Panc1 (cell line): ENCODE measurements at regions not wholly inside any gene's neighbourhood (a gene's known extent, or its start where the extent isn't known, plus 50 kb on each side); places are given as distances from the start of the nearest gene placed in this dataset.

Experiments used
- ATAC-seq: fragments of 200-7000 bp; cut with Tn5 transposase; 2 replicates; pipeline ENCODE4 v1.9.1; 2020; ENCODE audit warnings: mild to moderate bottlenecking, moderate library complexity
- BruUV-seq: library from RNA; stranded (reverse); fragments of 400-500 nt; replicated peaks from 2 replicates; lab custom pipeline; 2021; lab: Mats Ljungman, UMichigan
- CTCF ChIA-PET: fragments of 300-600 bp; sonication (Branson Sonifier 250); formaldehyde crosslinking; loops from one replicate; lab custom pipeline; 2022; ENCODE audit warnings: antibody characterized with exemption; lab: Charles Lee
- POLR2A ChIA-PET: fragments of 300-600 bp; sonication (Branson Sonifier 250); formaldehyde crosslinking; loops from one replicate; lab custom pipeline; 2022; ENCODE audit warnings: antibody characterized with exemption; lab: Charles Lee
- DNase-seq: peaks from one replicate; pipeline ENCODE4 v3.0.0-alpha.2; 2010; ENCODE audit warnings: low read depth, low spot score
- H3K27ac ChIP-seq: 2 replicates; pipeline ENCODE4 v1.5.1; 2011; ENCODE audit warnings: mild to moderate bottlenecking, low read length, inconsistent platforms
- H3K27me3 ChIP-seq: fragments of 200-500 bp; sonication (Bioruptor generic); 2 replicates; pipeline ENCODE4 v1.6.0; 2014; ENCODE audit warnings: low read length, inconsistent platforms; ENCODE audit not compliant: control insufficient read depth, insufficient read depth
- H3K36me3 ChIP-seq: fragments of 200-500 bp; sonication (Bioruptor generic); 2 replicates; pipeline ENCODE4 v1.5.1; 2014; ENCODE audit warnings: inconsistent platforms, mild to moderate bottlenecking, low read length, moderate library complexity; ENCODE audit not compliant: control insufficient read depth, insufficient read depth
- H3K4me1 ChIP-seq: 2 replicates; pipeline ENCODE4 v1.5.1; 2011; ENCODE audit warnings: inconsistent platforms, mild to moderate bottlenecking, low read length, moderate library complexity; ENCODE audit not compliant: control insufficient read depth, insufficient read depth
- H3K4me3 ChIP-seq, 2 experiments: 2 replicates each; pipeline ENCODE4 v1.5.1; 2011 to 2012; ENCODE audit warnings: low read depth in 2 of 2, low read length in 2 of 2, mild to moderate bottlenecking in 2 of 2, inconsistent platforms in 1 of 2, moderate library complexity in 1 of 2
- H3K9me3 ChIP-seq: fragments of 200-500 bp; sonication (Bioruptor generic); 2 replicates; pipeline ENCODE4 v1.5.1; 2014; ENCODE audit warnings: low read depth, mild to moderate bottlenecking, inconsistent platforms, low read length, moderate library complexity; ENCODE audit not compliant: control insufficient read depth, insufficient read depth
- POLR2AphosphoS5 ChIP-seq: IDR thresholded peaks from 2 replicates; pipeline ENCODE4 v1.6.1; 2012; ENCODE audit warnings: mild to moderate bottlenecking, low read depth, low read length, moderate library complexity
- SIN3A ChIP-seq: IDR thresholded peaks from 2 replicates; pipeline ENCODE4 v1.6.1; 2012; ENCODE audit warnings: low read depth, mild to moderate bottlenecking, low read length, moderate library complexity, borderline replicate concordance; ENCODE audit not compliant: insufficient read depth
- TCF7L2 ChIP-seq: IDR thresholded peaks from 2 replicates; pipeline ENCODE4 v1.6.1; 2011; ENCODE audit warnings: mild to moderate bottlenecking, low read depth, low read length, inconsistent platforms
- in situ Hi-C: cut with HindIII; loops from 2 replicates; pipeline ENCODE4 v1.10.0; 2016; ENCODE audit warnings: low sequenced_read_pairs, low pct_unique_long_range_greater_than_20kb
- intact Hi-C: fragments of 100-400 bp; cut with micrococcal nuclease; formaldehyde crosslinking; loops from one replicate; pipeline ENCODE4 v1.10.0; 2022; ENCODE audit not compliant: unreplicated experiment
- TF ChIP-seq, protein P1 (sequence below): fragments of 450-650 bp; IDR thresholded peaks from 2 replicates; pipeline ENCODE4 v1.5.1; 2017; ENCODE audit warnings: mild to moderate bottlenecking
- TF ChIP-seq, protein P2 (sequence below), 2 experiments: IDR thresholded peaks; 2 replicates each; pipeline ENCODE4 v1.6.1; 2011 to 2012; ENCODE audit warnings: low read depth in 2 of 2, control low read depth in 1 of 2, low read length in 1 of 2, mild to moderate bottlenecking in 1 of 2, moderate library complexity in 1 of 2; ENCODE audit not compliant: insufficient read depth in 1 of 2

DNA sequence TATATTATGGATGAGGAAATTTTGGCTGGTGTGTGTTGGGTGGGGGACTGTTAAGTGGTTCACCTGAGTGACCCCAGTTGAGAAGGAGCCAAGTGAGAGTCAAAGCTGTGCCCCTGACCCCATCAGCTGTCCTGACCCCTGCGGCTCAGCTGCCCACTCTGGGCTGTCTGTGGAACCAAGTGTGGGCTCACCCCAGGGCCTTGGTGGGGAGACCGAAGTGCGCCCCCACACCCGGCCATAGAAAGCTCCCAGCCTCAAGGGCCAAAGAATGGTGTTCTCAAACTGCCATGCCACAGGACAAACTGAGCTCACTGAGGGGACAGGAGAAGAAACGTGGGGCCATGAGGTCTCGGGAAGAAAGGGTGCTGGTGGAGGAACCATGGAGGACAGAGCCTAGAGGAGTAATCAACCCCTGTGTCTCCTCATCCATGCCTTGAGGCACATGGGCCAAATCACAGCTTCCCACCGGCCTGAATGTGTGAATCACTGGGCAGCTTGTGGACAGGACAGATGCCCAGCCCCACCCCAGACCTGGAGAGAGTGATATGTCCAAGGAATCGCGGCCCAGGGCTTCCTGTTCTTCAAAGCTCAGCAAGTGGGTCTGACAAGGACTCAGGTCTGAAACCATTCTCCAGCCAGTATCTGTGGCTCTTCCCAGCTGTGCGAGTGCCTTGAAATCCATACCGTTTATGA is 86.2 kb upstream of the CACUL1 start:
- in situ Hi-C loops (no loop called here), intact Hi-C loops (no loop called here)
- Histone ChIP-seq H3K4me1 (no peaks in the 10 kb centered on the region), H3K27ac (no peak overlapping the region), H3K36me3 (no peaks in the 10 kb centered on the region), H3K9me3 (no peaks in the 10 kb centered on the region), H3K4me3 (no peak overlapping the region), H3K27me3 (no peaks in the 10 kb centered on the region)
- CTCF ChIA-PET, result no interaction called here
- ATAC-seq, result no peak
- BruUV-seq, result no TSS peak
- DNase-seq, result no peak
- POLR2A ChIA-PET, result no interaction called here
- TF ChIP-seq POLR2AphosphoS5 (no peak), TCF7L2 (no peak), SIN3A (no peak)
- TF ChIP-seq, protein P1, sequence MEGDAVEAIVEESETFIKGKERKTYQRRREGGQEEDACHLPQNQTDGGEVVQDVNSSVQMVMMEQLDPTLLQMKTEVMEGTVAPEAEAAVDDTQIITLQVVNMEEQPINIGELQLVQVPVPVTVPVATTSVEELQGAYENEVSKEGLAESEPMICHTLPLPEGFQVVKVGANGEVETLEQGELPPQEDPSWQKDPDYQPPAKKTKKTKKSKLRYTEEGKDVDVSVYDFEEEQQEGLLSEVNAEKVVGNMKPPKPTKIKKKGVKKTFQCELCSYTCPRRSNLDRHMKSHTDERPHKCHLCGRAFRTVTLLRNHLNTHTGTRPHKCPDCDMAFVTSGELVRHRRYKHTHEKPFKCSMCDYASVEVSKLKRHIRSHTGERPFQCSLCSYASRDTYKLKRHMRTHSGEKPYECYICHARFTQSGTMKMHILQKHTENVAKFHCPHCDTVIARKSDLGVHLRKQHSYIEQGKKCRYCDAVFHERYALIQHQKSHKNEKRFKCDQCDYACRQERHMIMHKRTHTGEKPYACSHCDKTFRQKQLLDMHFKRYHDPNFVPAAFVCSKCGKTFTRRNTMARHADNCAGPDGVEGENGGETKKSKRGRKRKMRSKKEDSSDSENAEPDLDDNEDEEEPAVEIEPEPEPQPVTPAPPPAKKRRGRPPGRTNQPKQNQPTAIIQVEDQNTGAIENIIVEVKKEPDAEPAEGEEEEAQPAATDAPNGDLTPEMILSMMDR, result no peak
- TF ChIP-seq, protein P2, sequence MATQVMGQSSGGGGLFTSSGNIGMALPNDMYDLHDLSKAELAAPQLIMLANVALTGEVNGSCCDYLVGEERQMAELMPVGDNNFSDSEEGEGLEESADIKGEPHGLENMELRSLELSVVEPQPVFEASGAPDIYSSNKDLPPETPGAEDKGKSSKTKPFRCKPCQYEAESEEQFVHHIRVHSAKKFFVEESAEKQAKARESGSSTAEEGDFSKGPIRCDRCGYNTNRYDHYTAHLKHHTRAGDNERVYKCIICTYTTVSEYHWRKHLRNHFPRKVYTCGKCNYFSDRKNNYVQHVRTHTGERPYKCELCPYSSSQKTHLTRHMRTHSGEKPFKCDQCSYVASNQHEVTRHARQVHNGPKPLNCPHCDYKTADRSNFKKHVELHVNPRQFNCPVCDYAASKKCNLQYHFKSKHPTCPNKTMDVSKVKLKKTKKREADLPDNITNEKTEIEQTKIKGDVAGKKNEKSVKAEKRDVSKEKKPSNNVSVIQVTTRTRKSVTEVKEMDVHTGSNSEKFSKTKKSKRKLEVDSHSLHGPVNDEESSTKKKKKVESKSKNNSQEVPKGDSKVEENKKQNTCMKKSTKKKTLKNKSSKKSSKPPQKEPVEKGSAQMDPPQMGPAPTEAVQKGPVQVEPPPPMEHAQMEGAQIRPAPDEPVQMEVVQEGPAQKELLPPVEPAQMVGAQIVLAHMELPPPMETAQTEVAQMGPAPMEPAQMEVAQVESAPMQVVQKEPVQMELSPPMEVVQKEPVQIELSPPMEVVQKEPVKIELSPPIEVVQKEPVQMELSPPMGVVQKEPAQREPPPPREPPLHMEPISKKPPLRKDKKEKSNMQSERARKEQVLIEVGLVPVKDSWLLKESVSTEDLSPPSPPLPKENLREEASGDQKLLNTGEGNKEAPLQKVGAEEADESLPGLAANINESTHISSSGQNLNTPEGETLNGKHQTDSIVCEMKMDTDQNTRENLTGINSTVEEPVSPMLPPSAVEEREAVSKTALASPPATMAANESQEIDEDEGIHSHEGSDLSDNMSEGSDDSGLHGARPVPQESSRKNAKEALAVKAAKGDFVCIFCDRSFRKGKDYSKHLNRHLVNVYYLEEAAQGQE (IDR thresholded peaks at IDR 0.05; ENCODE audit: insufficient read depth in 1 of 2, low read depth in 2 of 2, low read length in 1 of 2), result no peak

DNA sequence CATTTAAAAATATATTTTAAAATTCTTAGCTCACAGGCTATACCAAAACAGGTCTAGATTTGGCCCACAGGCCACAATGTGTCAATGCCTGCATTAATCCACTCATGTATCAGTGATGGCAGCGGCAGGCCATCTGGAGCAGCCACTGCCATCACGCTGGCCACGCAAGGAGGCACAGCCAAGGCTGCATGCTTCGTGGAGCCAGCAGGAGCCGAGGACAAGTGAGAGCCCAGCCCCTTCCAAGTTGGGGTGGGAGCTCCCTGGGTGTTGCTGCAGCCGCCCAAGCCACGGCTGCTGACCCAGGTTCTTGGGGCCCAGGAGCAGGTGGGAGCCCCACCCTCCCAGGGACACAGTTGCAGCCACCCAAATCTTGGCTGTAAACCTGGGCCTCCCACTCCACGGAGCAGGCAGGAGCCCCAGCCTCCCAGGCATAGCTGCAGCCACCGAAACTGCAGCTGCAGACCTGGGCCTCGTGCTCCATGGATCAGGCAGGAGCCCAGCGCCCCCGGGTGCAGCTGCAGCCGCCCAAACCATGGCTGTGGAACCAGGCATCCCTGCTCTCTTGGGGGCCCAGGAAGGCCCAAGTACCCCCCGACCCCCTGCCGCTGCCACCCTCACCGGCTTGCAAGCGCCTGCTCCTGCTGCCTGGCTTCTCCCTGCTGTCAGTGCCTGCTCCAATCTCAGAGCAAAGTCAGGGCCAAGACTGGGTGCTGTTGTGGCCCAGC is 87.3 kb upstream of the CACUL1 start:
- Histone ChIP-seq H3K27ac (no peak overlapping the region), H3K4me3 (no peak overlapping the region), H3K27me3 (no peaks in the 10 kb centered on the region), H3K9me3 (no peaks in the 10 kb centered on the region), H3K4me1 (no peaks in the 10 kb centered on the region), H3K36me3 (no peaks in the 10 kb centered on the region)
- TF ChIP-seq POLR2AphosphoS5 (no peak), SIN3A (no peak), TCF7L2 (no peak)
- TF ChIP-seq, protein P2 (IDR thresholded peaks at IDR 0.05; ENCODE audit: insufficient read depth in 1 of 2, low read depth in 2 of 2, low read length in 1 of 2), result no peak
- TF ChIP-seq, protein P1, result no peak
- CTCF ChIA-PET, result interaction anchor here (0.6 to 0.7 kb wide), 2 partner anchors 40 to 77 kb away, joined by 3 to 4 read pairs; no protein-coding TSS in a partner anchor
- intact Hi-C loops (no loop called here), in situ Hi-C loops (no loop called here)
- ATAC-seq (no peak; the same call in 1 of the 2 replicates), DNase-seq (no peak)
- POLR2A ChIA-PET, result no interaction called here
- no TSS peak for BruUV-seq
